ENCODE measurements at regions not wholly inside any gene's neighbourhood (a gene's known extent, or its start where the extent isn't known, plus 50 kb on each side); places are given as distances from the start of the nearest gene placed in this dataset.

GRCh38 chr5:40432836-40433235 lies 246.9 kb upstream of the PTGER4 start:
- Histone ChIP-seq H3K4me3 (no peak overlapping the region), H3K36me3 (ENCODE audit: low read depth) (no peaks in the 10 kb centered on the region), H3K9me3 (no peaks in the 10 kb centered on the region), H3K4me1 (ENCODE audit: low read depth) (peaks cover 23% of the 10 kb centered on the region)
- no peak for ATAC-seq
- intact Hi-C loops (cut with DNase I, micrococcal nuclease) = no loop called here
- DNase-seq = no peak
- no peak for TF ChIP-seq CTCF (IDR thresholded peaks at IDR 0.05)

DNA sequence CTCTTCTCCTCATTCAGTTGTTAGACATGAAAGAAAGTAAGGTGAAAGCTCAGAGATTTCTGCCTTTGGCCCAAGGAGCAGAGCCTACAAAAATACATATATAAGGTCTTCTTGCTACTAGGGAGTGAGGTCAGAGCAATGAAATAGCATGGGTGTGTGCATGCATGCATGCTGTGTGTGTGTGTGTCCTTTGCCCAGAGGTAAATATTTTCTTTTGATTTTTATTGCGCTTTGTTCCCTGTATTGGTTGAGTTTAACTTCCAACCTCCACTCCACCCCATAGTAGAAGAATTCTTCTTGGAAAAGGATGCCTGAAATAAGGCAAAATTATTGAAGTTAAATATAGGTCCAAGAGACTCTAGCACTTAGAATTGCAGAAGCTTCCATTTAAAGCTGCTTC lies 248.0 kb upstream of the PTGER4 start:
- DNase-seq = peak in 1 of 3 donors; percentile 73

GRCh38 chr5:40430101-40430710 lies 249.5 kb upstream of the PTGER4 start:
- no peak for DNase-seq

More for the DNA sequence above, 248.0 kb upstream of the PTGER4 start:
- Histone ChIP-seq H3K9me3 (no peaks in the 10 kb centered on the region), H3K36me3 (ENCODE audit: low read depth) (no peaks in the 10 kb centered on the region), H3K4me1 (ENCODE audit: low read depth) (peaks cover 20% of the 10 kb centered on the region), H3K4me3 (peak overlapping the region; percentile 4)
- ATAC-seq = peak; percentile 97
- intact Hi-C loops (cut with DNase I, micrococcal nuclease) = no loop called here
- TF ChIP-seq CTCF (IDR thresholded peaks at IDR 0.05) = no peak

GRCh38 chr5:40429258-40430100 lies 250.2 kb upstream of the PTGER4 start:
- intact Hi-C loops (cut with DNase I, micrococcal nuclease) = no loop called here
- peak in 1 of 3 donors; percentile 26 for DNase-seq
- peak; percentile 84 for ATAC-seq
- no peak for TF ChIP-seq CTCF (IDR thresholded peaks at IDR 0.05)
- Histone ChIP-seq H3K36me3 (ENCODE audit: low read depth) (no peaks in the 10 kb centered on the region), H3K4me1 (ENCODE audit: low read depth) (peaks cover 20% of the 10 kb centered on the region), H3K9me3 (no peaks in the 10 kb centered on the region), H3K4me3 (no peak overlapping the region)

More at GRCh38 chr5:40430101-40430710, 249.5 kb upstream of the PTGER4 start:
- H3K9me3 ChIP-seq = no peaks in the 10 kb centered on the region
- ATAC-seq = peak; percentile 32
- H3K4me3 ChIP-seq = no peak overlapping the region
- H3K4me1 ChIP-seq (ENCODE audit: low read depth) = peaks cover 20% of the 10 kb centered on the region
- intact Hi-C loops (cut with DNase I, micrococcal nuclease) = no loop called here
- H3K36me3 ChIP-seq (ENCODE audit: low read depth) = no peaks in the 10 kb centered on the region
- no peak for TF ChIP-seq CTCF (IDR thresholded peaks at IDR 0.05)

GRCh38 chr5:40428815-40429214 lies 250.9 kb upstream of the PTGER4 start:
- Histone ChIP-seq H3K4me3 (no peak overlapping the region), H3K9me3 (no peaks in the 10 kb centered on the region), H3K4me1 (ENCODE audit: low read depth) (peaks cover 20% of the 10 kb centered on the region), H3K36me3 (ENCODE audit: low read depth) (no peaks in the 10 kb centered on the region)
- DNase-seq (no peak), ATAC-seq (no peak)
- intact Hi-C loops (cut with DNase I, micrococcal nuclease) = no loop called here
- no peak for TF ChIP-seq CTCF (IDR thresholded peaks at IDR 0.05)
